Tibial nerve (tissue), 4 donors: ENCODE measurements at regions not wholly inside any gene's neighbourhood (a gene's known extent, or its start where the extent isn't known, plus 50 kb on each side); places are given as distances from the start of the nearest gene placed in this dataset.

ENCODE experiments used
- CTCF ChIP-seq, 5 experiments: fragments of 200-600 bp in 3 of 5; fragments of 450-650 bp in 2 of 5; sonication (generic) in 3 of 5; IDR thresholded peaks; one replicate each; pipeline ENCODE4 v1.5.1; 2016 to 2019; ENCODE audit warnings: antibody characterized with exemption in 5 of 5, mild to moderate bottlenecking in 3 of 5, moderate library complexity in 2 of 5
- EP300 ChIP-seq, 2 donors: sonication (generic); formaldehyde crosslinking; IDR thresholded peaks; one replicate each; pipeline ENCODE4 v1.6.1; 2017; ENCODE audit warnings: antibody characterized with exemption in 2 of 2, mild to moderate bottlenecking in 1 of 2

GRCh38 chr2:16329421-16329820 lies 336.2 kb downstream of the CYRIA start:
- no peak for TF ChIP-seq CTCF (IDR thresholded peaks at IDR 0.05)
- no peak for TF ChIP-seq EP300 (IDR thresholded peaks at IDR 0.05)
